Lung (tissue), 11 donors: ENCODE measurements at regions not wholly inside any gene's neighbourhood (a gene's known extent, or its start where the extent isn't known, plus 50 kb on each side); places are given as distances from the start of the nearest gene placed in this dataset.
A peak's percentile ranks its signal among the peaks of the same experiment; 100 is the strongest.

ENCODE experiments used
- ATAC-seq: fragments of 200-7000 bp; cut with Tn5 transposase; one replicate; pipeline ENCODE4 v1.9.1; 2020; ENCODE audit warnings: moderate number of reproducible peaks; ENCODE audit not compliant: insufficient read depth, low FRiP score
- DNase-seq, 3 donors: peaks; one replicate each; pipeline ENCODE4 v3.0.0-alpha.2; 2013 to 2017
- H3K27ac ChIP-seq, 2 donors: one replicate each; pipeline ENCODE4 v1.5.1; 2013; ENCODE audit warnings: mild to moderate bottlenecking in 2 of 2, moderate library complexity in 2 of 2, control low read depth in 1 of 2, inconsistent platforms in 1 of 2, low read depth in 1 of 2, low read length in 1 of 2
- H3K27me3 ChIP-seq, 3 donors: one replicate each; pipeline ENCODE4 v1.5.1; 2013; ENCODE audit warnings: low read length in 2 of 3; ENCODE audit not compliant: control insufficient read depth in 3 of 3, insufficient read depth in 3 of 3
- H3K36me3 ChIP-seq, 4 donors: one replicate each; pipeline ENCODE4 v1.5.1; 2013; ENCODE audit warnings: low read length in 4 of 4, mild to moderate bottlenecking in 1 of 4, moderate library complexity in 1 of 4; ENCODE audit not compliant: control insufficient read depth in 4 of 4, insufficient read depth in 4 of 4
- H3K4me1 ChIP-seq, 5 donors: one replicate each; pipeline ENCODE4 v1.5.1; 2013; ENCODE audit warnings: low read length in 5 of 5, mild to moderate bottlenecking in 2 of 5, moderate library complexity in 1 of 5; ENCODE audit not compliant: control insufficient read depth in 5 of 5, insufficient read depth in 5 of 5
- H3K4me3 ChIP-seq: one replicate; pipeline ENCODE4 v1.5.1; 2013; ENCODE audit warnings: mild to moderate bottlenecking, control low read depth, moderate library complexity
- H3K9ac ChIP-seq, 2 donors: one replicate each; pipeline ENCODE4 v1.5.1; 2013; ENCODE audit warnings: low read length in 2 of 2, control low read depth in 1 of 2; ENCODE audit not compliant: insufficient read depth in 1 of 2
- H3K9me3 ChIP-seq, 4 donors: one replicate each; pipeline ENCODE4 v1.5.1; 2013; ENCODE audit warnings: low read length in 3 of 4, mild to moderate bottlenecking in 1 of 4, moderate library complexity in 1 of 4; ENCODE audit not compliant: control insufficient read depth in 4 of 4, insufficient read depth in 3 of 4
- CTCF ChIP-seq: IDR thresholded peaks from 2 replicates; pipeline ENCODE4 v1.5.1; 2012; ENCODE audit warnings: mild to moderate bottlenecking; ENCODE audit errors: control extremely low read depth, extremely low read depth
- WGBS, 2 donors: extraction: QIAGEN DNeasy Blood & Tissue Kit; methylation state at CpG; one replicate each; pipeline ENCODE4 v1.1.7; 2013; 5-methylcytosine and 5-hydroxymethylcytosine counted together
- donor health status: control.
- donor health status: control.
- donor health status: Bipolar disorder and iron deficiency.
- donor health status: healthy.
- donor health status: DM: yes; HTN: yes; CAD: no.

DNA sequence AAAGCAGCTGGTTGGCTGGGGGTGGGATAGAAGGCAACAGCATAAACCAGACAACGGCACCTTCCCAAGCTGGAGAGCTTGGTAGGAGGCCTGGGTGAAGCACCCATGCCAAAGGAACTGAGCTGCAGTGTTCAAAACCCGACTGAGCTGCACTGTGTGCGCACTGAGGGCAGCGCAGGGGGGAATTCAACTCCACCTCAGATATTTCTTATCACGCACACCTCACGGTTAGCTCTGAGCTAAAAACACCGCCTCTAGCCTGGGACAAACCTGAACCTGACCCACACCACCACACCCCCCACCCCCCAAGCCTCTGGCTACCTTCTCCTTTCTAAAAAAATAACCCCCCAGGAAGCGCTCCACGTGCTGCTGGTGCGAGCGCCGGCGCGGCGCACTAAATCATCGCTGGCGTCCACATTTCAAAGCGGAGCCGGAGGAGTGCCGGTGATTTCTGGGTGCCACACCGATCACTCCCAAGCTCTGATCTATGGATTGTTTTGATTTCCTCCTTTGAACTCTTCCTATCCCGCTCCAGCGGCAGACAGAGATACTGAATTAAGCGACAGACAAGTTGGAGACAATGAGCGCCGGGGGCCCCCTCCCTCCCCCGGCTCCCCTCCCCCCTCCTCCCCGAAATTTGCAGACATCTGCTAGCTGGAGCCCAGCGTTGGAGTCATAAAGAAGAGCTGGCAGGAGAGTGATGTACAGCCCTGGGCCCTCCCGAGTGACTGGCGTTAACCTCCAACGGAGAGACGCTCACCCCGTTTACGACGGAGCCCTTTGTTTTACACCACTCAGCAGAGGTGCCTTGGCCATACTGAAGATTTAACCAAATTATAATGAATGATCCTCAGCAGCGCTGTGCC is 85.0 kb downstream of the NOG start:
- no peak overlapping the region for H3K9ac ChIP-seq

DNA sequence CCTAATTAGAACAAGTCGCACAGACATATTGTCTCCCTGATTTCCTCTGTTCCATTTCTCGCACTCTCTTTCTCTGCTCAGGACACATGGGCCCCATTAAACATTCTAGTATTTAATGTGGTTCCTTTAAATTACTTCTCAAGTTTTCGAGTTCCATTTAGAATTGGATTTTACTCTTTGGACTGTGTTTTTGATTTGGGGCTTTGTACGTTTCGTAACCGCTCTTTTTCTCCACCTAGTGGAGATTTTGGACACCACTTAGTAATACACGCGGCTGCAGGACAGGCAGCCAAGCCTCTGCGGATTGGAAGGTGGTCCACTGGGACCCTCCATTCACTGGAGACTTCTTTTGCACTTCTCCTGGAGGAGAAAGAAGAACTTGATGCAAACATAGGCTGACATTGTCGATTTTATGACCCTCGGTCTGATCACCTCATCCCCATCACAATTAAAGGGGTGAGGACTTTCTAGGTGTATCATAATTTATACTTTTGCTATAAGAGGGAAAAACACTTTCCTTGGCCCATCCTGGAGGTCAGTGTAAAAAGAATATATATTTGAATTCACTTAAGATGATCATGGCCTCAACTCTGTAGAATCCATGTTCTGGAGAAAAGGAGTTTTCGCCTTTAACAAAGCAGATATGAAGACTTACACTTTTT is 85.7 kb downstream of the NOG start:
- Histone ChIP-seq H3K27ac (no peak overlapping the region), H3K9ac (no peak overlapping the region), H3K27me3 (peaks cover 4 to 49% (median 40%) of the 10 kb centered on the region in 3 donors), H3K9me3 (peaks cover 0 to 2% (median 0%) of the 10 kb centered on the region in 4 donors), H3K36me3 (no peaks in the 10 kb centered on the region), H3K4me3 (no peak overlapping the region), H3K4me1 (peaks cover 0 to 13% (median 0%) of the 10 kb centered on the region in 5 donors)
- ATAC-seq (no peak), DNase-seq (peak; percentile 33 to 80 (median 71))
- 10 to 11% methylated on average over 12 of the region's 12 CpGs for WGBS, 2 donors
- TF ChIP-seq CTCF, result peak; percentile 16

More for the DNA sequence above, 85.0 kb downstream of the NOG start:
- no peaks in the 10 kb centered on the region for H3K36me3 ChIP-seq
- H3K27ac ChIP-seq, result no peak overlapping the region
- DNase-seq (peak in 2 of 3 donors; percentile 25 to 28), ATAC-seq (no peak)
- peaks cover 0 to 13% (median 0%) of the 10 kb centered on the region in 5 donors for H3K4me1 ChIP-seq
- H3K27me3 ChIP-seq, result peaks cover 4 to 49% (median 40%) of the 10 kb centered on the region in 3 donors
- TF ChIP-seq CTCF, result no peak
- H3K4me3 ChIP-seq, result no peak overlapping the region
- WGBS, 2 donors, result 12% methylated on average over 37 of the region's 37 CpGs
- peaks cover 0 to 2% (median 0%) of the 10 kb centered on the region in 4 donors for H3K9me3 ChIP-seq

DNA sequence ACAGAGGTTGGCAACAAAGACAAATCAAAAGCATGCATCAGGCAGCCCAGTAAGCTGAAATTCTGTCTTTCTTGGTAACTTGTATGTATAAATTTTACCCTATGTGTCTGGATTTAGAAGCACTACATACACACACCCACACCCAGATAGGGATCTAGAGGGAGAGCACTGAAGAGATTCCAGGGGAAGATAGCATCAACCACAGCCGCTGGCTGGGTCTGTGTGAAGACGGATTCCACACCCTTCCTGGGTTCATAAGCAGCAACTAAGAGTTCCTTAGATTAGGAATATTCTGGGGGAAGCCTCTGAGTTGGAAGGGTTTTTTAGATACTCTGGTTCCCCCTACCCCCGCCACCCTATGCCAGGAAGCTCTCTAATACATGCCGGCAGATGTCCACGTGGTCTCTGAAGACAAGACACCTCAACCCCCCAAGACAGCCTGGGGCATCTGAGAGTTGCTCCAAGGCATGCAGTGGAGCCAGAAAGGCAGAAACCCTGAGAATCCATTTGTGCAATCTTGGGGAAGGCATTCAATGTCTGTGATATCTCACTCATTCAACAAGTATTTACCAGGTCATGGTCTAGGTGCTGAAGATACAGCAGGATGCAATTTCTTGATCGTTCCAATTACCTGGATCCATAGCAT is 86.4 kb downstream of the NOG start:
- Histone ChIP-seq H3K9ac (no peak overlapping the region), H3K9me3 (peaks cover 0 to 2% (median 0%) of the 10 kb centered on the region in 4 donors), H3K27me3 (peaks cover 4 to 45% (median 40%) of the 10 kb centered on the region in 3 donors), H3K36me3 (no peaks in the 10 kb centered on the region), H3K4me3 (no peak overlapping the region), H3K27ac (no peak overlapping the region), H3K4me1 (peaks cover 0 to 13% (median 0%) of the 10 kb centered on the region in 5 donors)
- DNase-seq (no peak), ATAC-seq (no peak)
- no peak for TF ChIP-seq CTCF
- WGBS, 2 donors, result 59 to 61% methylated on average over 6 of the region's 6 CpGs
